ENCODE measurements at regions not wholly inside any gene's neighbourhood (a gene's known extent, or its start where the extent isn't known, plus 50 kb on each side); places are given as distances from the start of the nearest gene placed in this dataset.

DNA sequence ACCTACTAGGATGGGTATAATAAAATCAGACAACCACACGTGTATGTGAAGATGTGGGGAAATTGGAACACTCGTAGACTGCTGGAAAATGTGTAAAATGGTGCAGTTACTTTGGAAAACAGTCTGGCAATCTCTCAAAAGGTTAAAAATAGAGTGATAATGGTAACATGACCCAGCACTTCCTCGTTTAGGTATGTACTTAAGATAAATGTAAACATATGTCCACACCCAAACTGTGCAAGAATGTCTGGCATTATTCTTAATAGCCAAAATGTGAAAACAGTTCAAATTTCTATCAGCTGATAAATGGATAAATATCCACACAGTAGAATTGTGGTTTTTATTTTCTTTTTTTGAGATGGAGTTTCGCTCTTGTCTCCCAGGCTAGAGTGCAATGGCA, 272.8 kb downstream of the ZNF248 start:
- Histone ChIP-seq H3K4me3 (ENCODE audit: low read length) (no peak overlapping the region), H3K27ac (ENCODE audit: low read length) (no peak overlapping the region), H3K4me1 (ENCODE audit: low read length) (no peaks in the 10 kb centered on the region), H3K79me2 (ENCODE audit: low read length) (no peaks in the 10 kb centered on the region), H3K9ac (ENCODE audit: low read length) (no peak overlapping the region), H3K9me3 (replicated peaks; ENCODE audit: insufficient read depth, low read length) (no peaks in the 10 kb centered on the region), H3F3A (ENCODE audit: insufficient read depth, low read length) (no peaks in the 10 kb centered on the region), H3K4me2 (ENCODE audit: low read depth, low read length) (no peak overlapping the region), H3K27me3 (replicated peaks; ENCODE audit: insufficient read depth, low read length) (no peaks in the 10 kb centered on the region), H3K36me3 (replicated peaks; ENCODE audit: insufficient read depth, low read length) (no peaks in the 10 kb centered on the region), H3K9me2 (replicated peaks; ENCODE audit: insufficient read depth, low read length) (no peaks in the 10 kb centered on the region), H4K20me1 (ENCODE audit: insufficient read depth, low read length) (no peaks in the 10 kb centered on the region), H2AFZ (ENCODE audit: low read length) (no peak overlapping the region)
- TF ChIP-seq EZH2phosphoT487 (IDR thresholded peaks at IDR 0.05; ENCODE audit: low read length) = no peak
- TF ChIP-seq EZH2 (optimal IDR thresholded peaks at IDR 0.05; ENCODE audit: low read depth, low read length) = no peak
- TF ChIP-seq, protein P1, sequence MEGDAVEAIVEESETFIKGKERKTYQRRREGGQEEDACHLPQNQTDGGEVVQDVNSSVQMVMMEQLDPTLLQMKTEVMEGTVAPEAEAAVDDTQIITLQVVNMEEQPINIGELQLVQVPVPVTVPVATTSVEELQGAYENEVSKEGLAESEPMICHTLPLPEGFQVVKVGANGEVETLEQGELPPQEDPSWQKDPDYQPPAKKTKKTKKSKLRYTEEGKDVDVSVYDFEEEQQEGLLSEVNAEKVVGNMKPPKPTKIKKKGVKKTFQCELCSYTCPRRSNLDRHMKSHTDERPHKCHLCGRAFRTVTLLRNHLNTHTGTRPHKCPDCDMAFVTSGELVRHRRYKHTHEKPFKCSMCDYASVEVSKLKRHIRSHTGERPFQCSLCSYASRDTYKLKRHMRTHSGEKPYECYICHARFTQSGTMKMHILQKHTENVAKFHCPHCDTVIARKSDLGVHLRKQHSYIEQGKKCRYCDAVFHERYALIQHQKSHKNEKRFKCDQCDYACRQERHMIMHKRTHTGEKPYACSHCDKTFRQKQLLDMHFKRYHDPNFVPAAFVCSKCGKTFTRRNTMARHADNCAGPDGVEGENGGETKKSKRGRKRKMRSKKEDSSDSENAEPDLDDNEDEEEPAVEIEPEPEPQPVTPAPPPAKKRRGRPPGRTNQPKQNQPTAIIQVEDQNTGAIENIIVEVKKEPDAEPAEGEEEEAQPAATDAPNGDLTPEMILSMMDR (IDR thresholded peaks at IDR 0.05; ENCODE audit: low read length) = no peak
- no peak for DNase-seq

DNA sequence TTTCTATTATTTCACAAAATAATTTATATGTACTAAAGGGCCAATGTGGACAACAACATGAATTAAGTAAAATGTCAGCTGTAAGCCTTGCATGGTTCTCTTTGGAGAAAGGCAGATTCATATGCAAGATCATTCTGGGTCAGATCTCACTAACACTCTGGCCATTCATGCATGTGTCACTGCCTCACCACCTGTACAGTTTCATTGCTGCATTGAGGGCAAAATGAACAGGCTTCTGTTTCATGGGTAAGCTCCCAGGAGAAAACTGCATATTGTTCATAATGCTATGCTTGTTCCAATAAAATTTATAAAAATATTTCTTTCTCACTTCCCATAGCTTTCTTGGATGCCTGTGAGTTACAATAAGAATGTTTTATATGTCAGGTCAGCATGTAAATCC, 275.2 kb downstream of the ZNF248 start:
- DNase-seq = no peak
- H4K20me1 ChIP-seq (ENCODE audit: insufficient read depth, low read length) = no peaks in the 10 kb centered on the region
- no peaks in the 10 kb centered on the region for H3K79me2 ChIP-seq (ENCODE audit: low read length)
- H2AFZ ChIP-seq (ENCODE audit: low read length) = no peak overlapping the region
- H3F3A ChIP-seq (ENCODE audit: insufficient read depth, low read length) = no peaks in the 10 kb centered on the region
- TF ChIP-seq EZH2phosphoT487 (IDR thresholded peaks at IDR 0.05; ENCODE audit: low read length) = no peak
- TF ChIP-seq EZH2 (optimal IDR thresholded peaks at IDR 0.05; ENCODE audit: low read depth, low read length) = no peak
- TF ChIP-seq, protein P1 (IDR thresholded peaks at IDR 0.05; ENCODE audit: low read length) = no peak
- no peak overlapping the region for H3K9ac ChIP-seq (ENCODE audit: low read length)
- no peaks in the 10 kb centered on the region for H3K4me1 ChIP-seq (ENCODE audit: low read length)
- no peak overlapping the region for H3K4me2 ChIP-seq (ENCODE audit: low read depth, low read length)
- H3K9me3 ChIP-seq (replicated peaks; ENCODE audit: insufficient read depth, low read length) = no peaks in the 10 kb centered on the region
- H3K27me3 ChIP-seq (replicated peaks; ENCODE audit: insufficient read depth, low read length) = no peaks in the 10 kb centered on the region
- H3K9me2 ChIP-seq (replicated peaks; ENCODE audit: insufficient read depth, low read length) = no peaks in the 10 kb centered on the region
- no peaks in the 10 kb centered on the region for H3K36me3 ChIP-seq (replicated peaks; ENCODE audit: insufficient read depth, low read length)
- H3K27ac ChIP-seq (ENCODE audit: low read length) = no peak overlapping the region
- no peak overlapping the region for H3K4me3 ChIP-seq (ENCODE audit: low read length)

DNA sequence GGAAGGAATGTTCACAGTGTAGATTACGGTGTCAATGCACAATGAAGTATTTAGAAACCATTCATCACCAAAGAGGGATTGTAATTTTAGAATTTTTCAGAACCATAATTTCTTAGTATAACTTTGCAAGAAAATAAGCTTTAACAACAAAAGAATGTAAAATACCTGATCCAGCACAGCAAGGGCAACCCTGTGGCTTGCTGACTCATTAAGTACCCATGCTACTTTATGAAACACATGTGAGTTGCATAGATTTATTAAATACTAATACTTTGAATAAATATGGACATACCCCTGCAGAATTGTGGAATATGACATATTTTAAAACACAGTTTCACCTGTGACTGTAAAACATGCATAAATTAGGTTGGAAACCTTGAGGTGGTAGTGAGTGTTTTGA, 281.3 kb downstream of the ZNF248 start:
- H3K36me3 ChIP-seq (replicated peaks; ENCODE audit: insufficient read depth, low read length) = no peaks in the 10 kb centered on the region
- H3K27me3 ChIP-seq (replicated peaks; ENCODE audit: insufficient read depth, low read length) = no peaks in the 10 kb centered on the region
- H3K9ac ChIP-seq (ENCODE audit: low read length) = no peak overlapping the region
- no peaks in the 10 kb centered on the region for H3K9me3 ChIP-seq (replicated peaks; ENCODE audit: insufficient read depth, low read length)
- TF ChIP-seq, protein P1 (IDR thresholded peaks at IDR 0.05; ENCODE audit: low read length) = no peak
- H3K4me3 ChIP-seq (ENCODE audit: low read length) = no peak overlapping the region
- no peaks in the 10 kb centered on the region for H3F3A ChIP-seq (ENCODE audit: insufficient read depth, low read length)
- H3K27ac ChIP-seq (ENCODE audit: low read length) = no peak overlapping the region
- H3K9me2 ChIP-seq (replicated peaks; ENCODE audit: insufficient read depth, low read length) = no peaks in the 10 kb centered on the region
- H3K4me2 ChIP-seq (ENCODE audit: low read depth, low read length) = no peak overlapping the region
- no peak overlapping the region for H2AFZ ChIP-seq (ENCODE audit: low read length)
- no peaks in the 10 kb centered on the region for H3K4me1 ChIP-seq (ENCODE audit: low read length)
- DNase-seq = no peak
- H4K20me1 ChIP-seq (ENCODE audit: insufficient read depth, low read length) = no peaks in the 10 kb centered on the region
- H3K79me2 ChIP-seq (ENCODE audit: low read length) = no peaks in the 10 kb centered on the region

DNA sequence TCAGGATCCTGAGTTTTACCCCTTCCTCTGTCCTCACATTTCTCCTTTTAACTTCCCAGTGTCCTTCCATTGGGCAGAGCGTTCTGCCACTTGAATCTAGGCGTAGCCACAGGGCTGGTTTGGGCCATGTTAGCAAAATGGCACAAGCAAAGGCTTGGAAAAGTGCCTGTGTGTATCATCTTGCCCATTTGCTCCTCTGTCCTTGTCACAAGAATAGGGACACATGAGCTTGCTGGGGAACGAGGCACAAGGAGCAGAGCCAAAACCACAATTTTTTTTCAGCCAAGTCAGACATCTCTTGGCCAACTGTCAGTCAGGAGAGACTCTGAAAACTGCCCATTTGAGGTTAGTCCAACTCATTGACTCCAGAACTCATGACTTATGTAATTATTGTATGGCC, 285.2 kb downstream of the ZNF248 start:
- Histone ChIP-seq H3K9ac (ENCODE audit: low read length) (no peak overlapping the region), H3K36me3 (replicated peaks; ENCODE audit: insufficient read depth, low read length) (no peaks in the 10 kb centered on the region), H3K79me2 (ENCODE audit: low read length) (no peaks in the 10 kb centered on the region), H3K4me1 (ENCODE audit: low read length) (no peaks in the 10 kb centered on the region), H3K4me2 (ENCODE audit: low read depth, low read length) (no peak overlapping the region), H3K27me3 (replicated peaks; ENCODE audit: insufficient read depth, low read length) (no peaks in the 10 kb centered on the region), H3K27ac (ENCODE audit: low read length) (no peak overlapping the region), H4K20me1 (ENCODE audit: insufficient read depth, low read length) (no peaks in the 10 kb centered on the region), H3F3A (ENCODE audit: insufficient read depth, low read length) (no peaks in the 10 kb centered on the region), H3K9me2 (replicated peaks; ENCODE audit: insufficient read depth, low read length) (no peaks in the 10 kb centered on the region), H2AFZ (ENCODE audit: low read length) (no peak overlapping the region), H3K4me3 (ENCODE audit: low read length) (no peak overlapping the region), H3K9me3 (replicated peaks; ENCODE audit: insufficient read depth, low read length) (no peaks in the 10 kb centered on the region)
- TF ChIP-seq, protein P1 (IDR thresholded peaks at IDR 0.05; ENCODE audit: low read length) = no peak
- TF ChIP-seq EZH2 (optimal IDR thresholded peaks at IDR 0.05; ENCODE audit: low read depth, low read length) (no peak), EZH2phosphoT487 (IDR thresholded peaks at IDR 0.05; ENCODE audit: low read length) (no peak)
- no peak for DNase-seq

Measured in MM.1S (cell line).